Activated B cell treated with CpG ODN at 0.5 μM for 24 hours (primary cell): ENCODE measurements at regions not wholly inside any gene's neighbourhood (a gene's known extent, or its start where the extent isn't known, plus 50 kb on each side); places are given as distances from the start of the nearest gene placed in this dataset.

Experiments used
- ATAC-seq: fragments of 200-7000 bp; cut with Tn5 transposase; one replicate; pipeline ENCODE4 v1.10.0; 2021; ENCODE audit warnings: low read depth, mild to moderate bottlenecking, moderate library complexity
- CTCF ChIA-PET: fragments of 350-600 bp; sonication (Branson Sonifier 250); formaldehyde crosslinking; loops from one replicate; lab custom pipeline; 2021; ENCODE audit warnings: antibody characterized with exemption; lab: Charles Lee
- POLR2A ChIA-PET: fragments of 350-600 bp; sonication (Branson Sonifier 250); formaldehyde crosslinking; loops from one replicate; lab custom pipeline; 2021; ENCODE audit warnings: antibody characterized with exemption; lab: Charles Lee
- DNase-seq: peaks from one replicate; pipeline ENCODE4 v3.0.0; 2022
- H3K27ac Mint-ChIP-seq: one replicate; pipeline ENCODE4 v1.8.0; 2020; ENCODE audit warnings: mixed read lengths
- H3K27me3 Mint-ChIP-seq: one replicate; pipeline ENCODE4 v1.8.0; 2021; ENCODE audit warnings: mixed read lengths
- H3K36me3 Mint-ChIP-seq: one replicate; pipeline ENCODE4 v1.8.0; 2021; ENCODE audit warnings: low read depth, mixed read lengths
- H3K4me1 Mint-ChIP-seq: one replicate; pipeline ENCODE4 v1.8.0; 2021; ENCODE audit warnings: mixed read lengths
- H3K4me3 Mint-ChIP-seq: one replicate; pipeline ENCODE4 v1.8.0; 2020; ENCODE audit warnings: mild to moderate bottlenecking, mixed read lengths
- H3K9me3 Mint-ChIP-seq: one replicate; pipeline ENCODE4 v1.8.0; 2020; ENCODE audit warnings: mixed read lengths
- intact Hi-C: fragments of 100-400 bp; cut with micrococcal nuclease; formaldehyde crosslinking; loops from one replicate; pipeline ENCODE4 v1.15.1; 2024
- TF ChIP-seq, protein P1 (sequence below): fragments of 200-600 bp; IDR thresholded peaks from one replicate; pipeline ENCODE4 v1.8.0; 2022; ENCODE audit warnings: antibody characterized with exemption, mild to moderate bottlenecking

- Mint-ChIP-seq H3K4me1 (no peaks in the 10 kb centered on the region), H3K4me3 (no peak overlapping the region), H3K36me3 (no peaks in the 10 kb centered on the region), H3K27me3 (no peaks in the 10 kb centered on the region), H3K9me3 (no peaks in the 10 kb centered on the region), H3K27ac (no peak overlapping the region)
- ChIA-PET POLR2A (no interaction called here), CTCF (no interaction called here)
- no peak for ATAC-seq
- no peak for DNase-seq
- TF ChIP-seq, protein P1, sequence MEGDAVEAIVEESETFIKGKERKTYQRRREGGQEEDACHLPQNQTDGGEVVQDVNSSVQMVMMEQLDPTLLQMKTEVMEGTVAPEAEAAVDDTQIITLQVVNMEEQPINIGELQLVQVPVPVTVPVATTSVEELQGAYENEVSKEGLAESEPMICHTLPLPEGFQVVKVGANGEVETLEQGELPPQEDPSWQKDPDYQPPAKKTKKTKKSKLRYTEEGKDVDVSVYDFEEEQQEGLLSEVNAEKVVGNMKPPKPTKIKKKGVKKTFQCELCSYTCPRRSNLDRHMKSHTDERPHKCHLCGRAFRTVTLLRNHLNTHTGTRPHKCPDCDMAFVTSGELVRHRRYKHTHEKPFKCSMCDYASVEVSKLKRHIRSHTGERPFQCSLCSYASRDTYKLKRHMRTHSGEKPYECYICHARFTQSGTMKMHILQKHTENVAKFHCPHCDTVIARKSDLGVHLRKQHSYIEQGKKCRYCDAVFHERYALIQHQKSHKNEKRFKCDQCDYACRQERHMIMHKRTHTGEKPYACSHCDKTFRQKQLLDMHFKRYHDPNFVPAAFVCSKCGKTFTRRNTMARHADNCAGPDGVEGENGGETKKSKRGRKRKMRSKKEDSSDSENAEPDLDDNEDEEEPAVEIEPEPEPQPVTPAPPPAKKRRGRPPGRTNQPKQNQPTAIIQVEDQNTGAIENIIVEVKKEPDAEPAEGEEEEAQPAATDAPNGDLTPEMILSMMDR: no peak
- intact Hi-C loops: no loop called here
Observed at GRCh38 chr4:151912632-151913031, 151.8 kb upstream of the GATB start.

GRCh38 chr4:151911970-151912369 is 151.2 kb upstream of the GATB start:
- no peak for DNase-seq
- no peaks in the 10 kb centered on the region for H3K4me1 Mint-ChIP-seq
- ChIA-PET CTCF (no interaction called here), POLR2A (no interaction called here)
- no peak for ATAC-seq
- intact Hi-C loops: no loop called here
- H3K27ac Mint-ChIP-seq: no peak overlapping the region
- H3K27me3 Mint-ChIP-seq: no peaks in the 10 kb centered on the region
- H3K9me3 Mint-ChIP-seq: no peaks in the 10 kb centered on the region
- TF ChIP-seq, protein P1: no peak
- H3K4me3 Mint-ChIP-seq: no peak overlapping the region
- H3K36me3 Mint-ChIP-seq: no peaks in the 10 kb centered on the region

- Mint-ChIP-seq H3K27me3 (no peaks in the 10 kb centered on the region), H3K9me3 (no peaks in the 10 kb centered on the region), H3K36me3 (no peaks in the 10 kb centered on the region), H3K4me3 (no peak overlapping the region), H3K27ac (no peak overlapping the region), H3K4me1 (peaks cover 6% of the 10 kb centered on the region)
- no peak for DNase-seq
- ChIA-PET CTCF (no interaction called here), POLR2A (no interaction called here)
- ATAC-seq: no peak
- TF ChIP-seq, protein P1: no peak
- intact Hi-C loops: no loop called here
Observed at GRCh38 chr4:151908734-151909497, 148.1 kb upstream of the GATB start.

GRCh38 chr4:151908201-151908600 is 147.4 kb upstream of the GATB start:
- no peak overlapping the region for H3K27ac Mint-ChIP-seq
- POLR2A ChIA-PET: no interaction called here
- H3K27me3 Mint-ChIP-seq: no peaks in the 10 kb centered on the region
- TF ChIP-seq, protein P1: no peak
- no peak for ATAC-seq
- H3K4me3 Mint-ChIP-seq: no peak overlapping the region
- CTCF ChIA-PET: no interaction called here
- H3K36me3 Mint-ChIP-seq: no peaks in the 10 kb centered on the region
- H3K4me1 Mint-ChIP-seq: peaks cover 6% of the 10 kb centered on the region
- DNase-seq: no peak
- peaks cover 4% of the 10 kb centered on the region for H3K9me3 Mint-ChIP-seq
- intact Hi-C loops: no loop called here

- TF ChIP-seq, protein P1: no peak
- Mint-ChIP-seq H3K27ac (no peak overlapping the region), H3K9me3 (peaks cover 17% of the 10 kb centered on the region), H3K36me3 (peaks cover 1% of the 10 kb centered on the region), H3K27me3 (no peaks in the 10 kb centered on the region), H3K4me3 (no peak overlapping the region), H3K4me1 (peaks cover 6% of the 10 kb centered on the region)
- intact Hi-C loops: no loop called here
- DNase-seq: no peak
- CTCF ChIA-PET: no interaction called here
- no peak for ATAC-seq
- POLR2A ChIA-PET: interaction anchor here (0.6 kb wide), 1 partner anchor 291 kb away, joined by 3 read pairs; no protein-coding TSS in a partner anchor
Observed at GRCh38 chr4:151906438-151906837, 145.6 kb upstream of the GATB start.
